ENCODE measurements at regions not wholly inside any gene's neighbourhood (a gene's known extent, or its start where the extent isn't known, plus 50 kb on each side); places are given as distances from the start of the nearest gene placed in this dataset.

GRCh38 chr1:224865510-224865909, 64.0 kb upstream of the DNAH14 start:
- TF ChIP-seq, protein P1, sequence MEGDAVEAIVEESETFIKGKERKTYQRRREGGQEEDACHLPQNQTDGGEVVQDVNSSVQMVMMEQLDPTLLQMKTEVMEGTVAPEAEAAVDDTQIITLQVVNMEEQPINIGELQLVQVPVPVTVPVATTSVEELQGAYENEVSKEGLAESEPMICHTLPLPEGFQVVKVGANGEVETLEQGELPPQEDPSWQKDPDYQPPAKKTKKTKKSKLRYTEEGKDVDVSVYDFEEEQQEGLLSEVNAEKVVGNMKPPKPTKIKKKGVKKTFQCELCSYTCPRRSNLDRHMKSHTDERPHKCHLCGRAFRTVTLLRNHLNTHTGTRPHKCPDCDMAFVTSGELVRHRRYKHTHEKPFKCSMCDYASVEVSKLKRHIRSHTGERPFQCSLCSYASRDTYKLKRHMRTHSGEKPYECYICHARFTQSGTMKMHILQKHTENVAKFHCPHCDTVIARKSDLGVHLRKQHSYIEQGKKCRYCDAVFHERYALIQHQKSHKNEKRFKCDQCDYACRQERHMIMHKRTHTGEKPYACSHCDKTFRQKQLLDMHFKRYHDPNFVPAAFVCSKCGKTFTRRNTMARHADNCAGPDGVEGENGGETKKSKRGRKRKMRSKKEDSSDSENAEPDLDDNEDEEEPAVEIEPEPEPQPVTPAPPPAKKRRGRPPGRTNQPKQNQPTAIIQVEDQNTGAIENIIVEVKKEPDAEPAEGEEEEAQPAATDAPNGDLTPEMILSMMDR (IDR thresholded peaks at IDR 0.05), result no peak
- TF ChIP-seq POLR2AphosphoS5 (IDR thresholded peaks at IDR 0.05; ENCODE audit: low read depth, low read length), result no peak
- TF ChIP-seq NRF1 (IDR thresholded peaks at IDR 0.05; ENCODE audit: low read depth, low read length), result no peak
- no peak for TF ChIP-seq EZH2phosphoT487 (IDR thresholded peaks at IDR 0.05; ENCODE audit: borderline replicate concordance, low read depth)

Data from SK-N-SH (cell line).